ENCODE measurements at regions not wholly inside any gene's neighbourhood (a gene's known extent, or its start where the extent isn't known, plus 50 kb on each side); places are given as distances from the start of the nearest gene placed in this dataset.

DNA sequence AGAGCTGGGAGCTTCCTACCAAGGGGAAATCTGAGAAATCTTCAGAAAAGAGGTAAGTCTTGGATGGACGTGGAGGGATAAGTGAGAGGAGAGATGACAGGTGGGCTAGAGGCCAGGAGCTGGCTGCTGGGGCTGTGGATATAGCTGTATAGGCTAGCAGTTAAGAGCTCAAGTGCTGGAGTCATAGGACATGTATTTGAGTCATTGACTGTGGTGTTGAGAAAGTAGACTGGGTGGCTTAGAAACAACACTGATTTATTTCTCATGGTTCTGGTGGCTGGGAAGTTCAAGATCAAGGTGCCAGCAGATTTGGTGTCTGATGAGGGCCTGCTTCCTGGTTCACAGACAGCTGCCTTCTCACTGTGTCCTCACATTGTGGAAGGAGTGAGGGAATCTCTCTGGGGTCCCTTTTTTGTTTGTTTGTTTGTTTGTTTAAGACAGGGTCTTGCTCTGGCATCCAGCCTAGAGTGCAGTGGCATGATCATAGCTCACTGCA, 151.1 kb upstream of the FUT8 start:
- TF ChIP-seq, protein P1, sequence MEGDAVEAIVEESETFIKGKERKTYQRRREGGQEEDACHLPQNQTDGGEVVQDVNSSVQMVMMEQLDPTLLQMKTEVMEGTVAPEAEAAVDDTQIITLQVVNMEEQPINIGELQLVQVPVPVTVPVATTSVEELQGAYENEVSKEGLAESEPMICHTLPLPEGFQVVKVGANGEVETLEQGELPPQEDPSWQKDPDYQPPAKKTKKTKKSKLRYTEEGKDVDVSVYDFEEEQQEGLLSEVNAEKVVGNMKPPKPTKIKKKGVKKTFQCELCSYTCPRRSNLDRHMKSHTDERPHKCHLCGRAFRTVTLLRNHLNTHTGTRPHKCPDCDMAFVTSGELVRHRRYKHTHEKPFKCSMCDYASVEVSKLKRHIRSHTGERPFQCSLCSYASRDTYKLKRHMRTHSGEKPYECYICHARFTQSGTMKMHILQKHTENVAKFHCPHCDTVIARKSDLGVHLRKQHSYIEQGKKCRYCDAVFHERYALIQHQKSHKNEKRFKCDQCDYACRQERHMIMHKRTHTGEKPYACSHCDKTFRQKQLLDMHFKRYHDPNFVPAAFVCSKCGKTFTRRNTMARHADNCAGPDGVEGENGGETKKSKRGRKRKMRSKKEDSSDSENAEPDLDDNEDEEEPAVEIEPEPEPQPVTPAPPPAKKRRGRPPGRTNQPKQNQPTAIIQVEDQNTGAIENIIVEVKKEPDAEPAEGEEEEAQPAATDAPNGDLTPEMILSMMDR (IDR thresholded peaks at IDR 0.05; ENCODE audit: control extremely low read depth, extremely low read depth, low read depth, missing control alignments) = no peak
- DNase-seq (ENCODE audit: extremely low spot score) = no peak
- ChIA-PET CTCF (interaction anchor here (3.0 kb wide), 1 partner anchor 11 kb away, joined by 8 read pairs; no protein-coding TSS in a partner anchor), POLR2A (interaction anchor here (0.8 kb wide), 1 partner anchor 25 kb away, joined by 3 read pairs; no protein-coding TSS in a partner anchor)

DNA sequence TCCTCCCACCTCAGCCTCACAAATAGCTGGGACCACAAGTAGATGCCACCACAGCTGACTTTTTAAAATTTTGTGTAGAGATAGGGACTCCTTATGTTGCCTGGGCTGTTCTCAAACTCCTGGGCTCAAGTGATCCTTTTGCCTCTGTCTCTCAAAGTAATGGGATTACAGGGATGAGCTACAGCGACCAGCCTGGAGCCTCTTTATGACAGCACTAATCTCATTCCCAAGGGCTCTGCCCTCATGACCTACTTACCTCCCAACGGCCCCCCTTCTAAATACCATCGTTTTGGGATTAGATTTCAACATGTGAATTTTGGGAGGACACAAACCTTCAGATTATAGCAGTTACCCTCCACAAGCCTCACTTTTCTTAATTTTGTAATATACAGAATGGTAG, 150.6 kb upstream of the FUT8 start:
- CTCF ChIA-PET = interaction anchor here (3.0 kb wide), 1 partner anchor 11 kb away, joined by 8 read pairs; no protein-coding TSS in a partner anchor
- DNase-seq (ENCODE audit: extremely low spot score) = no peak
- POLR2A ChIA-PET = no interaction called here

DNA sequence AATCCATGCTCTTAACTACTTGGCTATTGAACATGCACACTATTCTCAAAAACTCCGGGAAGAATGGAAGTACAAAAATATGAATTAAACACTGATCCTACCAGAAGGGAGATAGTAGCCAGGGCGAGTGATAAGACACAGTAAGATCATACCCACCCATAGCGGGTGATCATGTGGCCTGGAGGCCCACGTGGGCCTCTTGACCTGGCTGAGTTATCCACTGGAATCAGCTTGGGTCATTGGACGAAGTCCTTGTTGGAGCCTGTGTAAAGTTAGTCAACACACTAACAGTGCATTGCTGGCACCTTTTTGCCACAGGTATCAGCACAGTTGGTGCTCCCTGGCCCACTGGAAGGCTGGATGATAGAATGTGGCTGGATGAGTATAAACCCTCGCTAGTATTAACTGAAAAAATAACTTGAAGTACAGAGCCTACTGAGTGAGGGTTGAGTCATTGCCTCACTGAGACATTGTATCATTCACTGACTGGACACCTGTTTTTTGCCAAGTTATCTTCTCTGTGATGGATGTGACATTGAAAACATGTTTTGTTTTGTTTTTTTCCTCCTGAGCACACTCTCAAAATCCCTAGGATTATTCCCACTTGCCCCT, 149.2 kb upstream of the FUT8 start:
- TF ChIP-seq, protein P1 (IDR thresholded peaks at IDR 0.05; ENCODE audit: control extremely low read depth, extremely low read depth, low read depth, missing control alignments) = no peak
- POLR2A ChIA-PET = no interaction called here
- DNase-seq (ENCODE audit: extremely low spot score) = no peak

More for the DNA sequence above, 150.6 kb upstream of the FUT8 start:
- TF ChIP-seq, protein P1 (IDR thresholded peaks at IDR 0.05; ENCODE audit: control extremely low read depth, extremely low read depth, low read depth, missing control alignments) = no peak

DNA sequence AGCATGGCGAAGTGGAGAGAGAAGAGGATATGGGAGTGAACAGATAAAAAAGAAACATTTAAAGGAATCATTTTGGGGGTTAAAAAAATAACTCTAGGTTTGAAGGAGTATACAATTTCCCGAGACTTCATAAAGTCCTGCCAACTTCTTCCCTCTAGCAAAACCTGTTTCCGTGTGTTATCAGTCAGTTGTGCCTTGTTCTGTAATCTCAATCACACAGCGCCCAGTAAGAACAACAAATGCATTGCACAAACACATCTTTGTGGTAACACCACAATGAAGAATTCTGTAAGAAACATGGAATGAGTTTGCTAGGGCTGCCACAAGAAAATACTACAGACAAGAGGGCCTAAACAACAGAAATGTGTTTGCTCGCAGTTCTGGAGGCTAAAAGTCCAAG, 144.7 kb upstream of the FUT8 start:
- ChIA-PET CTCF (no interaction called here), POLR2A (no interaction called here)
- TF ChIP-seq, protein P1 (IDR thresholded peaks at IDR 0.05; ENCODE audit: control extremely low read depth, extremely low read depth, low read depth, missing control alignments) = no peak
- DNase-seq (ENCODE audit: extremely low spot score) = no peak

More for the DNA sequence above, 149.2 kb upstream of the FUT8 start:
- CTCF ChIA-PET = interaction anchor here (3.0 kb wide), 1 partner anchor 9 kb away, joined by 8 read pairs; no protein-coding TSS in a partner anchor

DNA sequence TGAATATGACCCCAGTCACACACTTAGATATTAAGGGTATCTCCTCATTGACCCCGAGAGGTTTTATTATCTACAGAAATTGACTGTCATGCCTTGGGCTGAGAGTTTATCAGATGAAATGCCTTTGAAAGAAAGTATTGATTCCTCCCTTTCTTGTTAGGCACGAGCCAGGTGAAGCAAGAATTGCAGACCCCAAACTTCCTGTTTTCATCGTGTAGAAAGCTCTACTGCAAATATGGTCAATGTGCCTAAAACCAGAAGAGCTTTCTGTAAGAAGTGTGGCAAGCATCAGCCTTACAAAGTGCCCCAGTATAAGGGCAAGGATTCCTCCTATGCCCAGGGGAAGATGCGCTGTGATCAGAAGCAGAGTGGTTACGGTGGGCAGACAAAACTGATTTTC, 143.9 kb upstream of the FUT8 start:
- TF ChIP-seq, protein P1 (IDR thresholded peaks at IDR 0.05; ENCODE audit: control extremely low read depth, extremely low read depth, low read depth, missing control alignments) = no peak
- POLR2A ChIA-PET = interaction anchor here (0.7 kb wide), 1 partner anchor 173 kb away, joined by 3 read pairs; no protein-coding TSS in a partner anchor
- no peak for DNase-seq (ENCODE audit: extremely low spot score)
- CTCF ChIA-PET = interaction anchor here (1.2 kb wide), 3 partner anchors 9 to 556 kb away, joined by 3 to 5 read pairs (median 4); no protein-coding TSS in a partner anchor

DNA sequence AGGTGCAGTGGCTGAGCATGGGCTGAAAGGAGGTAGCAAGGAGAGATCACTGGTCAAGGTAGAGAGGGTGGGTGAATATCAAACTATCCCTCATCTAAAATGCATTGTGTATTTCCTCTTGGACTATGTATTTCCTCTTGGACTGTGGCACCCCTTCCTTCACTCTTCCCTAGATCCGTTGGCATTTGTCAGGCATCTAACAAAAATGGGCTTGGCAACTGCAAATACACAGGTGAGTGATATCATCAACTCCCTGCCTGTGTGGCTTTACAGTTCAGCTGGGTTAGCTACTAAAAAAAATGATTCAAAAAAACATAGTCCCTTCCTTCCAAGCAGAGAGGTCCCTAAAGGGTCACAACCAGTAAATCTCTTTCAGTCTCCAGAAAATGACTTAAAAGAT, 142.8 kb upstream of the FUT8 start:
- DNase-seq (ENCODE audit: extremely low spot score) = no peak
- ChIA-PET CTCF (interaction anchor here (1.2 kb wide), 3 partner anchors 10 to 555 kb away, joined by 3 to 5 read pairs (median 4); no protein-coding TSS in a partner anchor), POLR2A (no interaction called here)
- TF ChIP-seq, protein P1 (IDR thresholded peaks at IDR 0.05; ENCODE audit: control extremely low read depth, extremely low read depth, low read depth, missing control alignments) = no peak
